A549 (cell line): ENCODE measurements at regions not wholly inside any gene's neighbourhood (a gene's known extent, or its start where the extent isn't known, plus 50 kb on each side); places are given as distances from the start of the nearest gene placed in this dataset.

ENCODE experiments used
- EHMT2 ChIP-seq: fragments of 200-600 bp; sonication (generic); IDR thresholded peaks from 2 replicates; pipeline ENCODE4 v1.6.1; 2016; ENCODE audit warnings: antibody characterized with exemption, low read depth, mild to moderate bottlenecking, moderate library complexity
- POLR2A ChIP-seq: IDR thresholded peaks from 2 replicates; pipeline ENCODE4 v1.6.1; 2012; ENCODE audit warnings: mild to moderate bottlenecking, low read length
- RFX5 ChIP-seq: fragments of 450-650 bp; IDR thresholded peaks from 2 replicates; pipeline ENCODE4 v1.7.1; 2014; ENCODE audit warnings: antibody characterized with exemption, mild to moderate bottlenecking, moderate library complexity
- TF ChIP-seq, protein P1 (sequence below): fragments of >200 bp; sonication (Bioruptor Twin); formaldehyde crosslinking; IDR thresholded peaks from 3 replicates; pipeline ENCODE4 v1.5.1; 2016
- TF ChIP-seq, protein P2 (sequence below): fragments of 250-450 bp; sonication (Bioruptor Pico); IDR thresholded peaks from 2 replicates; pipeline ENCODE4 v1.5.0; 2021; ENCODE audit warnings: mild to moderate bottlenecking, moderate library complexity, borderline replicate concordance
- TF ChIP-seq, protein P3 (sequence below): fragments of >200 bp; sonication (Bioruptor Twin); formaldehyde crosslinking; IDR thresholded peaks from 2 replicates; pipeline ENCODE4 v1.6.1; 2016
- TF ChIP-seq, protein P4 (sequence below): IDR thresholded peaks from 2 replicates; pipeline ENCODE4 v1.6.1; 2012
- TF ChIP-seq, protein P5 (sequence below): fragments of >200 bp; sonication (Bioruptor Twin); formaldehyde crosslinking; IDR thresholded peaks from 3 replicates; pipeline ENCODE4 v1.6.1; 2016

DNA sequence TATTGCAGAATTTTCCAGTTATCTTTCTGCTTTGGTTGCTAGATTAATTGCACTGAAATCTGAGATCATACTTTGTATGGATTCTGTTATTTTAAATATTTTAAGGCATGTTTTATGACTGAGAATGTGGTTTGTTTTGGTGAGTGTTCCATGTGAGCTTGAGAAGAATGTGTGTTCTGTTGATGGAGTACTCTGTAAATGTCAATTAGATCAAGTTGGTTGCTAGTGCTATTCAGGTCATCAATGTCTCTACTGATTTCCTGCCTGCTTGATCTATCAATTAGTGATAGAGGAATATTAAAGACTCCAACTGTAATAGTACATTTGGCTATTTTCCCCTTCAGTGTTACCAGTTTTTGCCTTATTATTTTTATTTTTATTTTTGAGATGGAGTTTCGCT, 64.3 kb upstream of the SHANK2 start:
- TF ChIP-seq, protein P1, sequence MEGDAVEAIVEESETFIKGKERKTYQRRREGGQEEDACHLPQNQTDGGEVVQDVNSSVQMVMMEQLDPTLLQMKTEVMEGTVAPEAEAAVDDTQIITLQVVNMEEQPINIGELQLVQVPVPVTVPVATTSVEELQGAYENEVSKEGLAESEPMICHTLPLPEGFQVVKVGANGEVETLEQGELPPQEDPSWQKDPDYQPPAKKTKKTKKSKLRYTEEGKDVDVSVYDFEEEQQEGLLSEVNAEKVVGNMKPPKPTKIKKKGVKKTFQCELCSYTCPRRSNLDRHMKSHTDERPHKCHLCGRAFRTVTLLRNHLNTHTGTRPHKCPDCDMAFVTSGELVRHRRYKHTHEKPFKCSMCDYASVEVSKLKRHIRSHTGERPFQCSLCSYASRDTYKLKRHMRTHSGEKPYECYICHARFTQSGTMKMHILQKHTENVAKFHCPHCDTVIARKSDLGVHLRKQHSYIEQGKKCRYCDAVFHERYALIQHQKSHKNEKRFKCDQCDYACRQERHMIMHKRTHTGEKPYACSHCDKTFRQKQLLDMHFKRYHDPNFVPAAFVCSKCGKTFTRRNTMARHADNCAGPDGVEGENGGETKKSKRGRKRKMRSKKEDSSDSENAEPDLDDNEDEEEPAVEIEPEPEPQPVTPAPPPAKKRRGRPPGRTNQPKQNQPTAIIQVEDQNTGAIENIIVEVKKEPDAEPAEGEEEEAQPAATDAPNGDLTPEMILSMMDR, result no peak
- TF ChIP-seq, protein P2, sequence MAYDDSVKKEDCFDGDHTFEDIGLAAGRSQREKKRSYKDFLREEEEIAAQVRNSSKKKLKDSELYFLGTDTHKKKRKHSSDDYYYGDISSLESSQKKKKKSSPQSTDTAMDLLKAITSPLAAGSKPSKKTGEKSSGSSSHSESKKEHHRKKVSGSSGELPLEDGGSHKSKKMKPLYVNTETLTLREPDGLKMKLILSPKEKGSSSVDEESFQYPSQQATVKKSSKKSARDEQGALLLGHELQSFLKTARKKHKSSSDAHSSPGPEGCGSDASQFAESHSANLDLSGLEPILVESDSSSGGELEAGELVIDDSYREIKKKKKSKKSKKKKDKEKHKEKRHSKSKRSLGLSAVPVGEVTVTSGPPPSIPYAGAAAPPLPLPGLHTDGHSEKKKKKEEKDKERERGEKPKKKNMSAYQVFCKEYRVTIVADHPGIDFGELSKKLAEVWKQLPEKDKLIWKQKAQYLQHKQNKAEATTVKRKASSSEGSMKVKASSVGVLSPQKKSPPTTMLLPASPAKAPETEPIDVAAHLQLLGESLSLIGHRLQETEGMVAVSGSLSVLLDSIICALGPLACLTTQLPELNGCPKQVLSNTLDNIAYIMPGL (CRISPR knock-in tag), result no peak
- TF ChIP-seq POLR2A (no peak), RFX5 (no peak), EHMT2 (no peak)
- TF ChIP-seq, protein P3, sequence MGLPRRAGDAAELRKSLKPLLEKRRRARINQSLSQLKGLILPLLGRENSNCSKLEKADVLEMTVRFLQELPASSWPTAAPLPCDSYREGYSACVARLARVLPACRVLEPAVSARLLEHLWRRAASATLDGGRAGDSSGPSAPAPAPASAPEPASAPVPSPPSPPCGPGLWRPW, result no peak
- TF ChIP-seq, protein P4, sequence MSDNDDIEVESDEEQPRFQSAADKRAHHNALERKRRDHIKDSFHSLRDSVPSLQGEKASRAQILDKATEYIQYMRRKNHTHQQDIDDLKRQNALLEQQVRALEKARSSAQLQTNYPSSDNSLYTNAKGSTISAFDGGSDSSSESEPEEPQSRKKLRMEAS, result no peak
- TF ChIP-seq, protein P5, sequence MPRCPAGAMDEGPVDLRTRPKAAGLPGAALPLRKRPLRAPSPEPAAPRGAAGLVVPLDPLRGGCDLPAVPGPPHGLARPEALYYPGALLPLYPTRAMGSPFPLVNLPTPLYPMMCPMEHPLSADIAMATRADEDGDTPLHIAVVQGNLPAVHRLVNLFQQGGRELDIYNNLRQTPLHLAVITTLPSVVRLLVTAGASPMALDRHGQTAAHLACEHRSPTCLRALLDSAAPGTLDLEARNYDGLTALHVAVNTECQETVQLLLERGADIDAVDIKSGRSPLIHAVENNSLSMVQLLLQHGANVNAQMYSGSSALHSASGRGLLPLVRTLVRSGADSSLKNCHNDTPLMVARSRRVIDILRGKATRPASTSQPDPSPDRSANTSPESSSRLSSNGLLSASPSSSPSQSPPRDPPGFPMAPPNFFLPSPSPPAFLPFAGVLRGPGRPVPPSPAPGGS, result no peak
